H1 (cell line): ENCODE measurements at regions not wholly inside any gene's neighbourhood (a gene's known extent, or its start where the extent isn't known, plus 50 kb on each side); places are given as distances from the start of the nearest gene placed in this dataset.
A peak's percentile ranks its signal among the peaks of the same experiment; 100 is the strongest.

Experiments
- BRCA1 ChIP-seq: IDR thresholded peaks from 2 replicates; pipeline ENCODE4 v1.6.1; 2012; ENCODE audit warnings: low read depth, low read length, improper control_type of control experiment
- CTCF ChIP-seq, 3 experiments: IDR thresholded peaks; 1 replicate in 2 of 3; 2 replicates in 1 of 3; pipeline versions ENCODE4 v1.5.1 to v1.6.1; 2011; ENCODE audit warnings: low read length in 3 of 3, mild to moderate bottlenecking in 3 of 3, inconsistent platforms in 2 of 3, low read depth in 1 of 3, moderate library complexity in 1 of 3; ENCODE audit not compliant: insufficient read depth in 1 of 3; ENCODE audit errors: control extremely low read depth in 1 of 3
- EZH2 ChIP-seq: fragments of 200-600 bp; sonication (generic); IDR thresholded peaks from 2 replicates; pipeline ENCODE4 v1.7.1; 2012; ENCODE audit warnings: low read depth, mild to moderate bottlenecking, moderate library complexity, low read length, inconsistent platforms; ENCODE audit not compliant: severe bottlenecking
- RNF2 ChIP-seq: fragments of 200-900, 300-1000 bp; sonication (generic); IDR thresholded peaks from 2 replicates; pipeline ENCODE4 v1.7.1; 2016; ENCODE audit warnings: borderline replicate concordance, low read depth, mild to moderate bottlenecking, antibody characterized with exemption, low read length; ENCODE audit not compliant: poor library complexity, severe bottlenecking; ENCODE audit errors: missing control alignments

- TF ChIP-seq CTCF (IDR thresholded peaks at IDR 0.05; ENCODE audit: control extremely low read depth in 1 of 3, insufficient read depth in 1 of 3, low read depth in 1 of 3, low read length in 3 of 3) (peak; percentile 82 to 94 (median 93)), BRCA1 (no peak), EZH2 (no peak), RNF2 (no peak)
Measured at GRCh38 chr17:77088455-77089123, 52.2 kb upstream of the SEC14L1 start.
